Bone marrow (tissue), 2 donors: ENCODE measurements at regions not wholly inside any gene's neighbourhood (a gene's known extent, or its start where the extent isn't known, plus 50 kb on each side); places are given as distances from the start of the nearest gene placed in this dataset.
"Not testable (repeated sequence)": the region's sequence is repeated elsewhere in the genome, so short reads cannot be mapped to it uniquely, and the experiment has no call there.

Experiments
- DNase-seq, 2 donors: peaks; one replicate each; lab custom pipeline; 2025; lab: John Stamatoyannopoulos, UW

DNA sequence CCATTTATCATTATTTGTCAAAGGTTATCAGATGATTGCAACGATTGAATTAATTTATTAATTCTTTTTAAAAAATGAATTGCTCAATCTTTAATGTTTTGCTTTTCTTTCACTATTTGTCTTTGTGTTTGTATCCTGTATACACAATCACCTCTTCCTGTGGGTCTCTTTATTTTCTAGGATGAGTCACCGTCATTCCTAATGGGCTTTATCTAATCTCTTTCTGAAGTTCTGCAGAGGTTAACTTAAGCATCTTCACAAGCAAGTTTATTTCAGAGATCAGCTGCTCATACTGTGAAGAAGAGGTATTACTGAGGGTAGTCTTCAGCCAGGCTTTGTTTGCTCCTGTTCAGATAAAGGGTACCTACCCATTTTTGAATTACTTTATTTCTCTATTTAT lies 323.9 kb downstream of the NNT start:
- DNase-seq, result no peak

DNA sequence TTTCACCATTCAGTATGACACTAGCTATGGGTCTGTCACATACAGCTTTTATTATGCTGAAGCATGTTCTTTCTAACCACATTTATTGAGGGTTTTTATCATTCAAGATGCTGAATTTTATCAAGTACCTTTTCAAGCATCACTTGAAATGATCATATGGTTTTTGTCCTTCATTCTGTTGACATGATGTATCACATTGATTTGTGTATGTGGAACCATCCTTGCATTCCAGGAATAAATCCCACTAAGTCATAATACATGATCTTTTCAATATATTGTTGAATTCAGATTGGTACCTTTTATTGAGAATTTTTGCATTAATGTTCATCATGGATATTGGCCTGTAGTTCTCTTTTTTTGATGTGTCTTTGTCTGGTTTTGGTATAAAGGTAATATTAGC lies 317.4 kb downstream of the NNT start:
- DNase-seq, result no peak

DNA sequence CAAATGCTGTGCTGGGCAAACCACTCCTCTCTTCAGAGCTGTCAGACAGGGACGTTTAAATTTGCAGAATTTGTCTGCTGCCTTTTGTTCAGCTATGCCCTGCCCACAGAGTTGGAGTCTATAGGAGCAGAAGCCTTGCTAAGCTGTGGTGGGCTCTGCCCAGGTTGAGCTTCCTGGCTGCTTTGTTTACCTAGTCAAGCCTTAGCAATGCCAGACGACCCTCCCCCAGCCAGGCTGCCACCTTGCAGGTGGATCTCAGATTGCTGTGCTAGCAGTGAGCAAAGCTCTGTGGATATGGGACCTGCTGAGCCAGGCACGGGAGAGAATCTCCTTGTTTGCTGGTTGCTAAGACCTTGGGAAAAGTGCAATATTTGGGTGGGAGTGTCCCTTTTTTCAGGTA lies 314.9 kb downstream of the NNT start:
- no peak for DNase-seq

DNA sequence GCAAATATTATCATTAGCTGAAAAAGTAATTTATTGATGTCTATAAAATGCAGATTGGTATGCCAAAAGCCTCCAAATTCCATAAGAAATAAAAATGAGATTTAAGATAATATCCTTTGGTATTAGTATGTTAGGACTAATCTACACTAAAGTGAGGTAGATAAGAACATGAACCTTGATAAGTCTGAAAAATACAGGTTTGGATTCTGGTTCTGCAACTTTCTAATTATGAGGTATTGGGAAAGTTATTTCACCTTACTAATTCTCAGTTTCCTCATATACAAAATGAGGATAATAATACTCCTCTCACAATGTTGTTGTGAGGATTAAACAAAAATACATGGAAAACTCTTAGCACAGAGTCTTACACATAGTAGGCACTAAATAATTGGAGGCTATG lies 300.1 kb downstream of the NNT start:
- DNase-seq, result no peak

DNA sequence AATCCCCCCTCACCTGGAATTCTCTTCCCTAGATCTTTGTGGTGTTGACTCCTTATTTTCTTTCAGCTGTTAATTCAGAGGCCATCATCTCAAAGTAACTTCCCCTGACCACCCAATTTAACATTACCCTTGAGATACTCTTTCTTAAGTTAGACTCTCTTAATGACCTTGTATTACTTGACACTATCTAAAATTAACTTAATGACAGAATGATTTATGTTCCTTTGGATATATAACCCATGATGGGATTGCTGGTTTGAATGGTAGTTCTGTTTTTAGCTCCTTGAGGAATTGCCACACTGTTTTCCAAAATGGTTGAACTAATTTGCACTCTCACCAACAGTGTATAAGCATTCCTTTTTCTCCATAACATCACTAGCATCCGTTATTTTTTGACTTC lies 298.0 kb downstream of the NNT start:
- DNase-seq, result no peak

DNA sequence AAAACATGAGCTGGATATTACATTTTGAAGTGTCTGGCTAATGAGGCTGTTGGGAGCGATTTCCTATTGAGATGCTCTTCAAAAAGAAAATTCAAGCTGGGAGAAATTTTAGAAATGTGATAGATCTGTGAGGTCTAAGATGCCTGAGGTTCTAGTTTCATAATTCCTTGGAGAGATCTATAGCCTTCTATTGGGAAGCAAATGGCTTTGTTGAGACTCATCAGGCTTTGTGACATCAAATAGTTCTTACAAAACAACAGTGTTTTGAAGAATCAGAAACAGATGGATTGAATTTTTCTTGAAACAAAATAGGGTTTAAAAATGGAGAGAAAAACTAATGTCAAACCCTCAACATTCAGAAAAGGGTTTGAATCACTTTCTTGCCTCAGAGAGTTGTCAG lies 292.9 kb downstream of the NNT start:
- DNase-seq, result no peak

DNA sequence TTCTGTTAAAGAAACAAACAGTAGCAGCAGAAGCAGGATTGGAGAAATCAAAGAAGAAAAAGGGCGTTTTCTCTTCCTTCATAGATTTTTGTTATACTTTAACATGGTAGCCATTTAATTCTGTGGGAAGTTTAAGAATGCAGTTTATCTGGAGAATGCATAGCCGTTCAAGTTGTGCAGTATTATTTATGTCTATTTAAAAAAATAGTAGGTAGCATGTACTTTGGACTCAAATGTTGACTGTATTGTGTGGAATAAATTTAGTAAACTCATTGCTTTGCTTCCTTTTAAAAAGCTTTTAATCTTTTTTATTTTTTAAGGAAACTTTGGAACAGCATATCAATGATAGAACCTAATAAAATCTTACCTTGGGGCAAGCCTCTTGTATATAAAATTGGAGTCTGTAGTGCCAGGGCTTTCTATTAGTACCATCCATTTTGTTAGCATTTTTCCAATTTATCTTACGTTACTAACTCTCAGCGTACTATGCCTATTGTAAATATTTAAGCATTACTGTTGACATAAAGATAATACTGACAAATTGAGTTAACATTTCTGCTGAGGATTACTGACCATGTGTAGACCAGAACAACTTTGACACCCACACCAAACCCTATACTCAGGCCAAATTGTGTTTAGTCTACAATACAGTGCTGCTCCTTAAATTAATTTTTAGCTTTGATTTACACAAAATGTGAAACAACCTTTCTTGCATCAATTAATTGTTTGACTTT lies 291.1 kb downstream of the NNT start:
- no peak for DNase-seq

DNA sequence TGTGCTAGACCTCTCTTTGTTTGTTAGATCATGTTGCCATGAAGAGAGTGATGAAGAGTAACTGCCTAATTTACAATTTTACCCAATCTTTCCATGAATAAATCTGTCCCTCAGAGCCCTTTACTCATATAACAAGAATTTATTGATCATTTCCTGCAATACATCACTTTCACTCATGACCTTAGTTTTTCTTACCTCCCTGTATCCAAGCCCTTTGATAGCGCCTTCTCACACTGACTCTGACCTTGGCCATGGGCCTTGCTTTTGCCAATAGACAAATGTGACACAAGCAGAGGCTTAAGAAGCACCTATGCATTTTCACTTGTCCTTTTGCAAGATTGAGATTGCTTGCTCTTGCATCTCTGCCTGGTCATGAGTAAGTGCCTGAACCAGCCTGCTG lies 288.1 kb downstream of the NNT start:
- no peak for DNase-seq

DNA sequence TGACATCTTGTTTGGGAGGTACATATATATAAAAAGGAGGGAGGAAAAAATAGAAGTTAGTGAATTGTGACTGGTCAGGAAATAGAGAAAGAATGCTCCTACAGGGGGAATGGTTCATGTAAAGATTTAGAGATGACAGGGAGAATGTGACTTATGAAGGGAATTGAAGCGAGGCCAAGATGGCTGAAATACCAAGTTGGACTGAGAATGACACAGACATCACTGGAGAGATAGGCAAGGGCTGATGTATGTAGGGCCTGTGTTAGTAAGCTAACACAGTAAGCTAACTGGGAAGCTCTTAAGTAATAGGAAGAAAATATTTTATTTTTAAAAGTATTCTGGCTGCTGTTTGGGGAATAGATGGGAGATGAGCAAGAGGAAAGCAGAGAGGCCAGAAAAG lies 286.3 kb downstream of the NNT start:
- DNase-seq, result no peak

DNA sequence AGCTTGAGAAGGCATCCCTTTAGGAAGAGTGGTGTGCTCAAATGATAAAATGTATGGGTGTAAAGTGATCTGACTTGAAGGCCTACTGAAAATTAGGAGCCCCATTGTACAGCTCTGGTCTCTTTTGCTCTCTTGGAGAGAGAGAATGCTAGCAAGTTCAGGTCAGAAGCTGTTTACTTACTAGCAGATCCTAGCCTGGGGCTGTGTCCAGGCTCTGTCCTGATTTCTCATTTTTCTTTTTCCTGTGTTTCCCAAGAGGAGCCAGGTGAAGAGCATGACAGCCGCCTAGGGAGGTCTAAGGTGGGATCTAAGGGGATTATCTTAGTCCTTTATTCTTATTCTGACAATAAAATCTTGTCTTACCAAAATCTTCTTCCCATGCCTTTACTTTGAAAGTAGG lies 272.8 kb downstream of the NNT start:
- no peak for DNase-seq

DNA sequence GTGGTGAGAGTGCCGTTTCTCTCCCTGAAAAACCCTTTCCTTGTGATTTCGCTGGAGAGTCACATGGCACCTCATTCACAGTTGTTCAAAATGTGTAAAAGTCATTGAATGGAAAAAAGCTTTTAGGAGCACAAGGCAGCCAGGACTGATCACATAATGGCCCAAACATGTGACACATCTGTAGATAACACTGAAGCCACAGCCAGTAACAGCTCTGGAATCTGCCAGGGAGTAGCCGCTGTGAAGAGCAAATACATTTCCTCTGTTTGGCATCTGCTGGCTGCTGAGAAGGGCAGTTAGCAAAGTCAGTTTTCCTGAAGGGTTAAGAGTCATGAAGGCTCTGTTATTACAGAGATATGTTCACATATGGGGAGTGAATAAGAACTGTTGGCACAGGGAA lies 271.8 kb downstream of the NNT start:
- DNase-seq, result no peak

DNA sequence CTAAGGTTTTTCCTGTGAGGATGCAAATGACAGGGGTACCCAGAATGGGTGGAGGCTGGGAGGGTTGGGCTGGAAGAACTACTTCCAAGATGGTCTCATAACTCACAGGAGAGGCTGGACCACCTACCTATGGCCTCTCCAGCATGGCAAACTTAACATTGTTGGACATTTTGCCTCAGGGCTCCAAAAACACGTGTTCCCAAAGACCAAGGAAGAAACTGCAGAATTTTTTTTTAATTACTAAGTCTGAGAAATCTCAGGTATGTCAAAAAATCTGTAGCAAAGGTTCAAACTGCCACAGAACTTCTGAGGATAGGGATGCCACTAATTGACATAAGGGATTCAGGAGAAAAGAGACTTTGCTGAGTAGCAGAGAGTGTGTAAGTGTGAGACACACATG lies 270.8 kb downstream of the NNT start:
- no peak for DNase-seq

DNA sequence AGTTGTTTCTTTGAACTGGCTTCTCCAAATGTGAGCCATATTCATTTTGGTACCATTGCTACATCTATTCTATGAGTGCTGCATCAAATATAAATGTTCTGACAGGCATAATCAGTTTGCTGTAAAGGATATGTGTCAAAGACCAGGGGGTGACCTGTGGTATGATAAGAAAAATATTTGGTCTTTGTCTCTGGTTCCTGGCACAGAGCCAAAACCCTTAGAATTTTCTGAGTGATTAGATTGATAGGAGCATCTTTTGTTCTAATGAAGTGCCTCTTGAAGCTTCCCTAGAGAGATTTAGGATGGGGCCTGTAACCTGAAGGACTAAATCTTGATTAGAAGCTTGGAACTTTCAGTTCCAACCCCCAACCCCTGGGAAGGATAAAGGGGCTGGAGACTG lies 256.3 kb downstream of the NNT start:
- DNase-seq, result no peak

DNA sequence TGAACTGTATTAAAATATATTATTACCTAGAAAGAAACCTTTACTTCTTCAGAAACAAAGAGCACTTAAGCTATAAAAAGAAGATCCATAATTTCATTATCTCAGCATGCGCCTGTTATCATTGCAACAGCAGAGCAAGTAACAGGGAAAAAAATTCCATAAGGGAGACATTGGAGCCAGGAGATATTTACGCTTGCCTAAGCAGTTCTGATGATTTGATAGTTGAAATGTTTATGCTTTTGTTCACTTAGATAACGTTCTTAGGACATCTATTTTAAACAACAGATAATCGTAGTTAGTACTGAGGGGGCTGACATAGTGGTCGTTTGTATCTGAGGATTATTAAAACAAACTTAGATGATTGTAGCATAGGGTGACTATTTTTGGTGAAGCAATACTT lies 252.5 kb downstream of the NNT start:
- DNase-seq, result no peak

DNA sequence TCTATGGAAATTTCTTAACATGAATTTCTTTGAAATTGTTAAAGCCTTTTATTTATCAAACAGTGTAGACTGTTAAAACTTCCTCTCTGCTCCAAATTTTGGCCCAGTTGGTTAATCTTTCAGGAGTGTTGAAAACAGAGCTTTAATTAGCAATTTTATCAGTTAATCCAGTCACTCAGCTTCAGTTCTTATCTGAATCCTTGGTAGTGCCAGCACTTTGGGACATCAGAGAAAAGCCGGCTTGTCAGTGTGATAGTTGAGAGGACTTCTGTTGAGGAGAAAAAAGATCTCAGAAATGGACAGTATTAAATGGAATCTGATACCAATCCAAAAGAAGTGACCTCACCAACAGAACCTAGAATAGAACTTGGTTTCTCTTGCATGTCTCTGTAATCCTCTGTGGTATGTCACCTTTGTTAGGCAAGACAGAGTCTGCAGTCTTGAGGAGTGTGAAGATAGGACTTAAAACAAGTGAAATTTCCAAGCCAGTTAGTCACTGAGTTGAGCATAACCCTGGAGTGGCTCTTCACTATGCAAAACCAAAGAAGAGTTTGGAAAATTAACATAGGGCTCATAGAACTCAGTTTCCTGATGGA lies 251.8 kb downstream of the NNT start:
- DNase-seq, result no peak

DNA sequence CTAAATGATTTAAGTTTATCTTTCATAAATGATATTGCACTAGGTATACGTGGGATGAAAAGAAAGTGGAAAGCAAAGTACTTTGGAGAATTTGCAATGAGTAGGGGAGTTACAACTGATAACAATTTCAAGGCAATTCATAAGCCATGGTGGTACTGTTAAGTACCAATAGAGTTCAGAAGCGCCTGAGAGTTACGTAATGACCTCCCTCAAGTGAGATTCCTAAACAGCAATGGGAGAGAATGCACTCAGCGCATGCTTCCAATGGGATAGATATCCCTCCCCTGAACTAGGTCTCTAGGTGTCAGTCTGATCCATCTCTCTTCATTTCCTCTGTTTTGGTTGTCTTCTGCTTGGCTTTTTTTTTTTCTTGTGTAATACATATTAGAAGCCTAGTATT lies 249.3 kb downstream of the NNT start:
- no peak for DNase-seq

DNA sequence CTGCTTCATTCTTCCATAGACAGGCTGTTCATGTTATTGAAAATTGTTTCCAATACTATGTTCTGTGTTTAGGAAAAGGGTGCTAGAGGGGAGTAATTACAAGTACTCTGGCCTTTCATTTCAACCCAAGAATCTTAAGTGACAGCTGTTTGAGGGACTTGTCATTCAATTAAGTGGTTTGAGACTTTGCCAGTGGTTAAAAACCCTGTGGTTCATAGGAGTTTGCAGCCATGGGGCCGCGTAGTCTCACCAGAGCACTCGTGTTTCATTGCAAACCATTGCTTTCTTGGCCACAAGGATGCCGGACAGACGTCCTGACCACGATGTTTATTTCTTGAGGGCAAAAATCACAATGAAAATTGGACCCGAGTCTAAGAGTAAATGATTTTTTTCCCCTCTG lies 248.8 kb downstream of the NNT start:
- DNase-seq, result no peak

DNA sequence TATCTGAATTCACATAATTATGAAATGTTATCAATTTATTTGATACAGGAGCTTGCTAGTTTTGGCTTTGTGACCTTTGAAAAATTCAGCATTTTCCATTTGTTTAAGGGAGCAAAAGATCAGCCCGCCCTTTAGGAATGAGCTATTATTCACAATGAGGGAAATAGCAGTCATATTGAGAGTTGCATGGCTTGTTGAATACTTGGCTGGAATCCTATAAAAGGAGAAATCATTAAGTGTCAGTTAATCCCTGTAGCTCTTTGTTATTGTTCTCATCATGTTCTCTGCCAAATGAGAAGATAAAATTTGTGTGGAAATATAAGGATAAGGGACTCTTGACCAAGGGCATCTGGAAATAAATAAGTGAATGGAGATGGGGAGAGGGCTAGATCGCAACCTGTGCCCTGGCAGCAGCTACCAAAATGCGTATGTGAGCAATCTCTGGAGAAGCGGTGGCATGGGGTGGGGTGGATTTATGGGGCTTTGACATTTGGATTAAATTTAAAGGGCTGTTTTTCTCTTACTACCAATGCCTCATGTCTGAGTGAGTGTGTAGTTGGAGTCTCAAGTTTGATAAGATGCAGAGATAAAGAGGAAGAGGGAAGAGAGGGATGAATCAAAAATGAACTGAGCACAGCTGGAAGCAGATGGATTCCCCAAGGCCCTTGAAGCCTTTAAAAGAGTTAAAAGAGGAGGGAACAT lies 237.6 kb downstream of the NNT start:
- no peak for DNase-seq

DNA sequence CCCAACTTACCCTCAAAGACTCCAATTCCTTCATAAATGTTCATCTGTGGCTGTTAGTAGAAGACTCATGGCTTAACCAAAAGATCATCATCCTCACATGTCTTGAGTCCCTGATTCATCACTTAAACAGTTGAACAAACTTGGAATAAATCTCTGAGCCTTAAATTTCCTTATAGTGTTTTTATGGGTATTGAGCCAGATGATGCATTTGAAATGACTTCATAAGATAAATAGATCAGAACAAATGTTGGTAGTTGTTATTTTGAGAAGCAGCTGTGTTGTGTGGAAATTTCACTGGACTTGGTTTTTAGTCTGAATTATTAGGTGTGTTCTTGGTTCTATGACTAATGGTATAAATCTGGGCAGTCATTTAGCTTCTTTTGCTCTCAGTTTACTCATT lies 236.2 kb downstream of the NNT start:
- DNase-seq, result no peak

DNA sequence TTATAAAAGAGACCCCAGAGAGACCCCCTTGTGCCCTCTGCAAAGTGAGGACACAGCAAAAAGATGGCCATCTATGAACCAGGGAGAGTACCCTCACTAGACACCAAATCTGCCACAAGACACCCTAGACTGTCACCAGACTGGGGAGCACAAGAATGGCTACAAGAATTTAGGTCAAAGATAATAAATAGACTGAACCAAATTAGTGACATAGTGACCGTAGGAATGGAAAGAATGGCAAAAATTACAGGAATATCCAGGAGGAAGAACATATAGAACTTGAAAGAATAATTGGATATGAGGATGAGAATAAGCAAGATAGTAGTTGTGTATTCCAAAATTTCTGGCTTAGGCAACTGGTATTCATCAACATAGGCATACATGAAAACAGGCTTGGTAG lies 235.0 kb downstream of the NNT start:
- no peak for DNase-seq

DNA sequence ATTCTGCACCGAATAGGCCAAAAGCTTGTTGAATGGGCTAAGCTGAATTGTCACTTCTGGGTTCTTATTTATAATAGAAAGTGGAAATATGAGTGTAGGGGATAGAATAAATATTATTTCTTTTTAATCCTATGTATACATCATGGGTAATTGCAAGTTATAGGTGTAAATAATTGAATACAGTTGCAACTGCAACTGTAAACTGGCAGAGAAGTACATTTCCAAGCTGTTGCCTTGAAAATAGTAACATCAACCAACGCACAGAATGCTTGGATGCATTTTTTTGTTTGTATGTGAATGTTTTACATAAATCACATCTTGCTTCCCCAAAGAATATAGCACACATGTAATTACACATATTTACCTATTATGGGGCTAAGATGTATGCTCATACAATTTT lies 234.1 kb downstream of the NNT start:
- no peak for DNase-seq

DNA sequence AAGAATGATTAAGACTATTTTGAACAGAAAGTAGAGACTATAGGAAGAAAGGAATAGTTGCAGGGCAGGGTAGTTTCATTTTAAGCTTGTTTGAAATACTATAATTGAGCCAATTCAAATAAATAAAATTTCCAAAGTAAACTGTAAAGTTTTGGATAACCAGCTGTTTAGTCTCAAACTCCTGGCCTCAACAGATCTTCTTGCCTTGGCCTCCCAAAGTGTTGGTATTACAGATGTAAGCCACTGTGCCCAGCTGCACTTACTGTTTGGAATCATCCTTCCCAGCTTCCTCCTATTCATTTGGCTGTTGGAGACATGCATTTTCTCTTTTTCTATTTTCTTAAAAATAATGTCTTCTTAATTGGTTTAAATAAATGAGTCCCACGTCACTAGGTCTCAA lies 231.0 kb downstream of the NNT start:
- no peak for DNase-seq

DNA sequence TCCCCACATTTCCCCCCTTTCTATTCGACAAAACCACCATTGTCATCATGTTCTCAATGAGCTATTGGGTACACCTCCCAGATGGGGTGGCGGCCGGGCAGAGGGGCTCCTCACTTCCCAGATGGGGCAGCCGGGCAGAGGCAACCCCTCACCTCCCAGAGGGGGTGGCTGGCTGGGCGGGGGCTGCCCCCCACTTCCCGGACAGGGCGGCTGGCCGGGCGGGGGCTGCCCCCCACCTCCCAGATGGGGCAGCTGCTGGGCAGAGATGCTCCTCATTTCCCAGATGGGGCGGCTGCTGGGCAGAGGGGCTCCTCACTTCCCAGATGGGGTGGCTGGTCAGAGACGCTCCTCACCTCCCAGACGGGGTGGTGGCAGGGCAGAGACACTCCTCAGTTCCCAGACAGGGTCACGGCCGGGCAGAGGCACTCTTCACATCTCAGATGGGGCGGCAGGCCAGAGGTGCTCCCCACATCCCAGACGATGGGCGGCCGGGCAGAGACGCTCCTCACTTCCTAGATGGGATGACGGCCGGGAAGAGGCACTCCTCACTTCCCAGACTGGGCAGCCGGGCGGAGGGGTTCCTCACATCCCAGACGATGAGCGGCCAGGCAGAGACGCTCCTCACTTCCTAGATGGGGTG lies 221.5 kb downstream of the NNT start:
- not testable (repeated sequence) for DNase-seq
